ENCODE measurements at regions not wholly inside any gene's neighbourhood (a gene's known extent, or its start where the extent isn't known, plus 50 kb on each side); places are given as distances from the start of the nearest gene placed in this dataset.

- TF ChIP-seq CTCF (IDR thresholded peaks at IDR 0.05) (no peak), POLR2A (IDR thresholded peaks at IDR 0.05) (no peak)
These were observed 89.0 kb upstream of the NHS start for GRCh38 chrX:17285983-17286382.

Measured in lower leg skin (tissue), 3 donors.